ENCODE measurements at regions not wholly inside any gene's neighbourhood (a gene's known extent, or its start where the extent isn't known, plus 50 kb on each side); places are given as distances from the start of the nearest gene placed in this dataset.

DNA sequence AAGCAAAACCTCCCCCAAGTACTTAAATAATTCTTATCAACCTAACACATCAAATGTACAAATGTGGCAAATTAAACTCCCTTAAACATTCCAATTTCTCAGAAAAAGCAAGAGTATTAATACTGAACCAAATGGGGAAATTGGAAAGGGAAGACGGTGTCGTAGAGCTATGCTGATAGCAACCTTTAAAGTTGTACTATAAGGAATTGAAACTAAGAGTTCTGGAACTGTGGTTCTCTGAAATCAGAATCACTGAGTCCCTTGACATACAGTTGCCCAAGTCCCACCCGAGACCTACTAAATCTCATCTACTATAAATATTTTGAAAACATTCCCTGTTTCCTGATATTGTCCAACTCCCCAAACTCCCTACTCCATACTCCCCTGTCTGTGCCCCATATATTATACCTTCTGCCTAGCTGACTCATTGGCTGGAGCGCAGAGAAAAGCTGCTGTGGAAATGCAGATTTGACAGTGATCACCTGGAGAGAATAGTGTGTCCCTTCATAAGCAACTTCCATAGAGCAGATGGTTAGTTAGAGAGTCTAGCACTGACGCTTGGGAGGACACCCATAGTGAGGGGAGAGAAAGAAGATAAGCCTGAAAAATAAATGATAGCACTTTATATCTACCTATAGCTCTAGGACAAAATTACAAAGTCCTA, 51.4 kb upstream of the ITM2B start:
- no peak for DNase-seq (ENCODE audit: low read depth)

DNA sequence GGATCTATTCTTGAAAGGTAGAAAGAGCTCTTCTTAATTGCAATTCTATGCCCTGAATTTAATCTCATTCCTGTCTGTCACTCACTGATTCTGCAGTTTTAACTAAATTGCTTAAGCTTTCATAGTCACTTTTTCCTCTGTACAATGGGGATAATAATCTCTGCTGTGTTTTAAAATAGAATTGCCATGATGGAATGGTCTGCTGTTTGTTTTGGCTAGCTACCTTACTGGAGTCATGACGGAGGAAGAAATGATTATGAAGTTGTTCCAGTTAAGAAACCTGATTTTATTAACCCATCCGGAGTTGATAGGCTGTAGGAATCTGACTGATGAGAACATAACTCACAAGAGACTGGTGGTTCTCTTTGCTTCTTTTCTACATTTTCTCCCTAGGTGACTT, 54.9 kb upstream of the ITM2B start:
- DNase-seq (ENCODE audit: low read depth): no peak

GRCh38 chr13:48176781-48177180, 56.2 kb upstream of the ITM2B start:
- no peak for DNase-seq (ENCODE audit: low read depth)

- DNase-seq (ENCODE audit: low read depth): no peak
These were observed 57.8 kb upstream of the ITM2B start for GRCh38 chr13:48175185-48175584.

GRCh38 chr13:48167866-48168265, 65.1 kb upstream of the ITM2B start:
- DNase-seq (ENCODE audit: low read depth): no peak

- no peak for DNase-seq (ENCODE audit: low read depth)
These were observed 67.3 kb upstream of the ITM2B start for GRCh38 chr13:48165727-48166126.

DNA sequence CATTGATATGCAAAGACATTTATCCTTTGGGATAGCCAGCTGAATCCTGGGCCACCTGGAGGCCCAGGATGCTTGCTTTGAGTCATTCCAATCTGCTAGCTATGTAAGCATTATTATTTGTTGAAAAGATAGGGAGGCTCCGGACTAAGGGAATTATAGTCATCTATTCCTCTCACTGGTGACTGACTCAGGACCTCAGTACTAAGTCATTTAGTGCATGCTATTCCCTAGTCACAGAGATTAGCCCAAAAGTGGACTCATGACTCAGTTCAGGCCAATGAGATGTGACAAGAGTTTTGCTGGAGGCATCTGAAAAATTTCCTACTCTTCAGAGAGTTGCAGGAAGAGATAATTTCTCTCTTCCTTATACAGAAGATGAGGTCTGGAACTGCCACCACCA, 67.9 kb upstream of the ITM2B start:
- DNase-seq (ENCODE audit: low read depth): no peak

GRCh38 chr13:48163061-48163460, 68.2 kb upstream of the MED4 start:
- no peak for DNase-seq (ENCODE audit: low read depth)

DNA sequence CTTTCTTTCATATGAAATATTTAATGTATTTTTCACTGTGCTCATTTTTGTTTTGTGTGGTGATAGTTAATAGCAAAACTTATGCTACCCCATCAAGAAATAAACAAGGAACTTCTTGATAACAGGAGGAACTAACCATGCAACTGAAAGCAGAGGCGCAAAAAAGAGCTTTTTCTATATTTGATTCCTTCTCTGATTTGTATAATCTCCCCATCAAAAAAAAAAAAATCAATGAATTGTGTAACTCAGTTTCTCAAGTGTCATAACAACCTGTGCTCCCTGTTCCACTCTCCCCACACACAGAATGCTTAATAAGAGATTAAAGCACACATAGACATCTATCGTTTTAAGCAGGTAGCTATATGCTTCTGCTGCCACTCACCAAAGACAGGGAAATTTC, 67.3 kb upstream of the MED4 start:
- DNase-seq (ENCODE audit: low read depth): no peak

DNA sequence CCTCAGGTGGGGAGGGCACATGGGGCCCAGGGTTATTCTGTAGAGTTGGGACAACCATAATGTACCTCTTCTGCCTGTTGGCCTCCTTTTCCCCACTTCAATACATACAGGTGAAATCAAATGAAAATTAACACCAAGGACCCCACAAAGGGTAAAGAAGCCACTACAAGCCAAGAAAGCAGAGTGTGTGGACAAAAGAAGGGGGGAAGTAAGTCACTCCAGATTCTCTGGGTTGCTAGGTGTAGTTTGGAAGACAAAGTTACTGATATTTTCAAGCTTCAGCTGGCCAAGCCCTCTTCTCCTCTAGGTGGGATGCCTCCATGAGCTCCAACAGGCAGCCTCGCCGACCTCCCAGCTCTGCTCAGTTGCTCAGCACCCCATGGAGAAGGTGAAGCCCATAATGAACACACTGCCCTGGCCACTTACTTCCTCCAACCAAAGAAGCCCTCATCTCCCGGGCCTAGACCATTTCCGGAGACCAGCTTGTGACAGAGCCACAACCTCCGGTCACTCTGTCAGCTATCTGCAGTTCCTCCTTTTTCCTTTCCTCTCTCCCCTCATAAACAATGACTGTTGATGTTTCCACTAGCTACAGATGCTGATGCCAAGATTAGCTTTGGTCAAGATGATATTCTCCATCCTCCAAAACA, 66.8 kb upstream of the MED4 start:
- DNase-seq (ENCODE audit: low read depth): no peak

DNA sequence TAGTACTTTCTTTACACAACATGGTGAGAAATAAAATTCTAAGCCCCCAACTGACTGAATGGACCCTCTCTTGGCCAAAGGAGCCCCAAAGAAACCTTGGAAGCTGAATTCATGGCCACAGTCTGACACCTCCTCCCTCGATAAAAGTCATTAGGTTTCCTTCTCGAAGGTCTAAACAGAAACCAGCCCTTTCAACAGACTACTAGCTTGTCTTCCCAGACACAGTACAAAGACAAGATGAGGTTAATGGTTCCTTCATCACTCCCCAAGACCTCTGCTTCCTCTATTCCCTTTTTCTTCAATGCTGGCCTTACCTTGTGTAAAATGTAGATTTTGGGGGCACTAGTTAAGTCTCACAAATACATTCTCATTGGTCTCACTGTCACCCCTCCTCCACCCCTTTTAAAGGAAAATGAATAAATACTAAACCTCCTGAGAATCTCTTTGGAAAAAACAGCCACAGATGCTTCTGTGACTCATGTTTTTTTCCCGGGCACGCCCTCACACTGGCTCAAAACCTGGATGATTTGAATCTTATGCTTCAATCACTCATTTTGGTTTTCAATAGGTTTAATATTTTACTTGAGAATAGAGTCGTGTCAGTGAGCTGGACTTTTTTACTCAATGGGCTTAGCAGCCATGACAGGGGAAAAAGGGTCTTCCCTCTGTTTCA, 65.8 kb upstream of the MED4 start:
- no peak for DNase-seq (ENCODE audit: low read depth)

- no peak for DNase-seq (ENCODE audit: low read depth)
These were observed 64.9 kb upstream of the MED4 start for GRCh38 chr13:48159826-48160225.

- DNase-seq (ENCODE audit: low read depth): no peak
These were observed 64.5 kb upstream of the MED4 start for GRCh38 chr13:48159401-48159800.

DNA sequence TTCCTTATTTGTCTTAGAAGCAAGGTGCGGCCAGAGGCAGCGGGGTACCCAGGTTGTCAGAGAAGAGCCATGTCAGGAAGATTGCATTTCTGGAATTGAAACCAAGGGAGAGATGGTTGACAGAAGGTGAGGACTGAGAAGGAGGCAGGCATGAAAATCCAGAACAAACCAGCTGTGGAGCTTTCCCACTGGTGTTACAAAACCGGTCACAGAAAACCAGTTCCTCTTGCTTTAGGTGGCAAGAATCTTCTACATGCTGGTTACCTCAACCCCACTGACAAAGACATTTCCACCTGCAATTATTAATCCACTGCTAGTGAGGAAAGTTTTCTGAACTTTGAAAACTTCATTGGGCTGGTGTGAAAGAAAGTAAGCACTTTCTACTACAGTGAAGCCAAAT, 64.0 kb upstream of the MED4 start:
- DNase-seq (ENCODE audit: low read depth): no peak

GRCh38 chr13:48158290-48158689, 63.4 kb upstream of the MED4 start:
- DNase-seq (ENCODE audit: low read depth): no peak

DNA sequence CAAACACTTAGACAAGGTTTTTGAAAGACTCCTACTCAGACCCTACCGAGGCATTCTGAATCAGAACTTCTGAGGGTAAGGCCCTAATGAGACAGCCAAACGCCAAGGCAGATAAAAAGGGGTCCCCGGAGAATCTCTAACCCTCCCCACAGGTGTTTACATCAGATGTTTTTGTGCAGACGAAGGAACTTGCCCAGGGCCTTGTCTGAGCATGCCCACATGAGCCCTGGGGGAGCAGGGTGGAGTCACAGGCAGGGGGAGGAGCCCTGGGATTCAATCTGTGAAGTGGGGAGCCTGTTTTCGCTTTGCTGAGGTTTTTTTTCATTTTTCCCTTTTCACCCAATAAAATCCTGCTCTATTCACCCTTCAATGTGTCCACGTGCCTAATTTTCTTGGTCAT, 61.6 kb upstream of the MED4 start:
- peak; percentile 61 for DNase-seq (ENCODE audit: low read depth)

GRCh38 chr13:48155848-48156247, 60.9 kb upstream of the MED4 start:
- DNase-seq (ENCODE audit: low read depth): no peak

GRCh38 chr13:48154671-48155070, 59.8 kb upstream of the MED4 start:
- DNase-seq (ENCODE audit: low read depth): no peak

GRCh38 chr13:48153186-48153585, 58.3 kb upstream of the MED4 start:
- no peak for DNase-seq (ENCODE audit: low read depth)

- DNase-seq (ENCODE audit: low read depth): no peak
These were observed 56.7 kb upstream of the MED4 start for GRCh38 chr13:48151363-48152161.

DNA sequence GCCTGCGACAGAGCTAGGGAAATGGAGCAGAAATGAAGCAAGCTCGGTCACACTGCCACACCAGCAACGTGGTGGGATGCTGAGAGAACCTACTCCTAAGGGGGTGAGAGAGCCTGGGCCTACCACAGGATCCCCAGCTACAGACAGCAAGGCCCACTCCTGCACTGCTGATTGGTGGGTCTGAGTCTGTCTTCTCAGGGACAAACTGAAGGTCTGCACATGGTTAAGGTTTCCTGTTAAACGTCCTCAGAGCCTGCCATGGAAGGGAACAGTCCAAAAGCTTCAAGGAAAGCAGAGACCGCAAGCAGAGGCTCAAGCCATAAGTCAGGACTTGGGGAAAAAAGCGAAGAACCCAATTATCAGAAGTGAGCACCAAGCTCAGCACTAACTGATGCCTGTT, 53.5 kb upstream of the MED4 start:
- no peak for DNase-seq (ENCODE audit: low read depth)

DNA sequence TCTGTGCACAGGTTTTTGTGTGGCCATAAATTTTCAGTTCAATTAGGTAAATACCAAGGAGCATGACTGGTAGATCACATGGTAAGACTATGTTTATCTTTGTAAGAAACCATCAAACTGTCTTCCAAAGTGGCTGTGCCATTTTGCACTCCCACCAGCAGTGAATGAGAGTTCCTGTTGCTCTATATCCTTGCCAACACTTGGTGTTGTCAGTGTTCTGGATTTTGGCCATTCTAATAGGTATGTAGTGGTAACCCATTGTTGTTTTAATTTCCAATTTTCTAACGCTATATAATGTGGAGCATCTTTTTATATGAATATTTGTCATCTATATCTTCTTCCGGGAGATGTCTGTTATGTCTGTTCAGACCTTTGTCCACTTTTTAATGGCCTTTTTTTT, 51.7 kb upstream of the MED4 start:
- no peak for DNase-seq (ENCODE audit: low read depth)

DNA sequence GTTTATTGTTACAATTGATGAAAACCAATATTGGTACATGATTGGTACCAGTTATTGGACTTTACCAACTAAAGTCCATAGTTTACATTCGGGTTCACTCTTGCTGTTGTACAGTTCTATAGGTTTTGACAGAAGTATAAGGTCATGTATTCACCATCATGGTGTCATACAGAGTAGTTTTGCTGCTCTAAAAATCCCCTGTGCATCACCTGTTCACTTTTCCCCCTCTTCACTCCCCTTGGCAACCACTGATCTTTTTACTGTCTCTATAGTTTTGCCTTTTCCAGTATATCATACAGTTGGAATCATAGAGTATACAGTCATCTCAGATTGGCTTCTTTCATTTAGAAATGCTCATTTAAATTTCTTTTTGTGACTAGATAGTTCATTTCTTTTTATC, 51.2 kb upstream of the MED4 start:
- DNase-seq (ENCODE audit: low read depth): no peak
